Retinal pigment epithelial cell (primary cell): ENCODE measurements at regions not wholly inside any gene's neighbourhood (a gene's known extent, or its start where the extent isn't known, plus 50 kb on each side); places are given as distances from the start of the nearest gene placed in this dataset.

Experiments
- DNase-seq: peaks from one replicate; pipeline ENCODE4 v3.0.0-alpha.2; 2010; ENCODE audit warnings: low read depth
- H3K4me3 ChIP-seq: 2 replicates; pipeline ENCODE4 v1.5.1; 2011; ENCODE audit warnings: mild to moderate bottlenecking, low read length, control low read depth, moderate library complexity
- CTCF ChIP-seq: conservative IDR thresholded peaks from 2 replicates; pipeline ENCODE4 v1.5.1; 2011; ENCODE audit warnings: low read depth, low read length, control low read depth, inconsistent platforms

DNA sequence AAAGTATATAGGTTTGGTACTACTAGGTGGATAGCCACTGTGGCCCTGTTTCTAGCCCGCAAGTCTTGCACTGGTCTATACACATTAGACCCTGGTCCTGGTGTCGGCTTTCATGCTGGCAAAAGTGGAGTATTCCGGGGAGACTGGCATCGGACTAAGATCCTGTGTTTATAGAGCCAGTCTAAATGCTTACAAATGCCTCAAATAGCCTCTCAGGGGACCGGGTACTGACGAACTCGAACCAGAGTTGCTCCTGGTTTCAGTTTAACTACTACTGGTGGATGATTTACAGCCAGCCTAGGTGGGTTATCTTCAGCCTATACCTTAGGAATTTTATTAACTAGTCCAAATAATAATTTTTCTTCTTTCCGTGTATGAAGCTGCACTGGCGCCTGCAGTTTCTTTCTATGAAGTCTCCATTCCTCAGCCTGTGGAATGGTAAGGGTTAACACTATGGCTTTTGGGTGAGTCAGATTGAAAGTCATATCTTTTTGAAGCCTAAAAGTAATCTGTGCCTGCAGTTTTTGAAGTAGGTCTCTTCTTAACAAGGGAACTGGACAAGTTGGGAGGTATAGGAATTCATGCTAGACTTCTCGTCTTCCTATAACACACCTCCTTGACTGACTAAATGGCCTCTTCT is 51.3 kb downstream of the OR10H4 start:
- no peak for DNase-seq
- no peak for TF ChIP-seq CTCF
- H3K4me3 ChIP-seq = no peak overlapping the region

DNA sequence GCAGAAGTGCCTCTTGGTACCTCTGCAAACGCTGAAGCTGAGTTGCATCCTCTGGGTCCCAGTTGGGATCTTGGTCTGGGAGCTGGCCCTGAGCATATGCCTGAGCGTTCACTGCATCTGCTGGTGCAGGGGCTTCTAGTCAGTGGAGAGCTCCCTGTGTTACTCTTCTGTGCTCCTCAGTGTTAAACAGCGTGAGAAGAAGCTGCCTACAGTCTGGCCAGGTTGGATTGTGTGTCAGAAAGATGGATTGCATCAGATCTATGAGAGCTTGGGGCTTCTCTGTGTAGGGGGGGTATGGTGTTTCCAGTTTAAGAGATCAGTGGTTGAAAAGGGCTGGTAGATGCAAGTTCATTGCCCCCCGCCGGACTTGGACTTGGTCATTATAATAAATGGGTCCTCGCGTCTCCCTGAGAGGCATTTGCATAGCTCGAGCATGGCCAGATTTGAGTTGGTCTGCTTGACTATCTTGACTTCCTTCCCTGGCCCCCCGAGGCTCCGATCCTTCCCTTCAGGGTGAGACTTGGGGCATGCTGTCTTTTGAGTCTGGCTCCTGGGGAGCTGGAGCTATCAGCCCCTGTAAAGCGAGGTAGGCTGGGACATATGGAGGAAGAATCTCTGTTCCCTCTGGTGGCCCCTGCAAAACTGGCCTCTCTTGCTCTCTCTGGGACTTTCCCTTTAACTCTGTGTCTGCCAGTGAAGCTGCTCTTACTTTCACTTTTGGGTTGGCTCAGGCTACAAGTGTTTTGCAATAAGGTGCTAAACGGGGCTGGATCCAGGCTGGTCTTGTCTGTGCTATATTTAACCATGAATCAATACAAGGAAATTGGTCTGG is 52.9 kb downstream of the OR10H4 start:
- peak overlapping the region; percentile 42 for H3K4me3 ChIP-seq
- DNase-seq = no peak
- no peak for TF ChIP-seq CTCF

DNA sequence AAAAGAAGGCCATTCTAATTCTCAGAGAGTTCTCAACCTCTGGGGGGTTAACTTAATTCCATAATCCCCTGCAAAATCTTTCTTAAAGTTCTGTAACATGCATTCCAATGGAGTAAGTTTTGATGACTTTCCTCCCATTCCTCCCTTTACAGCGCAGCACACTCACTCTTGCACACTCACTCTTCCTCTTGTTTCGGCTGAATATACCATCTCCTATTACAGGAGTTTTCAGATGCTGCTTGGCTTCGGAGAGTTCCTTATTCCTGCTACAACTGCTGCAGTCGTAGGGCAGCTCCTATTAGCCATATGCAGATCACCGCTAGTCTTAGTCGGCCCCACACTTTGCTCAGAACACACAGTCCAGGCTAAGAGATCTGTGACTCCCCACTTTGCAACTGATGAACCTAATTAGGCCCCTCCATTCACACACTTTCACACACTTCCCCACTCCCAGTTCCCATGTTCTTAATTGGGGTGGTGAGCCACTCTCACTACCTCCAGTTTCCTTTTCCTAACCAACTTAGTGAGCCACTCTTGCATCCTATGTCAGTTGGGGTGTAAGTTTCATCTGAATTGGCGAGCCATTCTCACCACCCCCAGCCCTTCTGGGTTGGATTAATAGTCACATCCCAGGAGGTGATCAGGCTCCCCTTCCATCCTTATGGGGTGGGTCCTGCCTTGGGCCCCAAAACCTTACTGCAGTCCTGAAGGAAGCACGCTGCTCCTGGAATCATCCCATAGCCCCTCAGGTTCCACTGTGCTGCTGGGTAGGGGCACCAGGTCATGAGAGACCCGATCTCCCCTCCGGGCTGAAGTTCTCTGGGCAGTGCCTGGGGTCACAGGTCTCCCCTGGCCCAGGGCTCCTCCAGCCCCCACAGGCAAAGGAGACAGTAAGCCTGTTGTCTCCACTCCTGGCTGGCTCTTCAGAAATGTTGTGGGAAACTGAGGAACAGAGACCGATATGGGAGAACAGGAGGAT is 53.9 kb downstream of the OR10H4 start:
- TF ChIP-seq CTCF = no peak
- H3K4me3 ChIP-seq = peak overlapping the region; percentile 42
- DNase-seq = no peak

DNA sequence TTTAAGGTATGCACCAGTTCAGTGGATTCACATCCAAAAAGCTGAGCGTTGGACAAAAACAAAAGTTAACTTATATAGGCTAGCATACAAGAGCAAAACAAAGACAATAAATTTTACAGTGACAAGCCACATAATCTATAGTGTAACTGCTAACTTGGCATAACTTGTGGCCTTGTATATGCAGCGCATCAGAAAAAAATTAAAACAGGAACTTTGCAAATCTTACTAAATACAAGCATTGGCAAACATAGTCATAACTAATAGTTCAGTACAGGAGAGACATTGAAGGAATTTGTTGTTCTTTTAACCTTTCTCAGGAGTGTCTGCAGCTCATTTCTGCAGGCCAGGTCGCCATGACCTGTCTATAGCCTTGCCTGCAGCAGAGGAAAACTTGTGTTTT is 54.6 kb downstream of the OR10H4 start:
- no peak for TF ChIP-seq CTCF
- no peak for DNase-seq
- H3K4me3 ChIP-seq = no peak overlapping the region

DNA sequence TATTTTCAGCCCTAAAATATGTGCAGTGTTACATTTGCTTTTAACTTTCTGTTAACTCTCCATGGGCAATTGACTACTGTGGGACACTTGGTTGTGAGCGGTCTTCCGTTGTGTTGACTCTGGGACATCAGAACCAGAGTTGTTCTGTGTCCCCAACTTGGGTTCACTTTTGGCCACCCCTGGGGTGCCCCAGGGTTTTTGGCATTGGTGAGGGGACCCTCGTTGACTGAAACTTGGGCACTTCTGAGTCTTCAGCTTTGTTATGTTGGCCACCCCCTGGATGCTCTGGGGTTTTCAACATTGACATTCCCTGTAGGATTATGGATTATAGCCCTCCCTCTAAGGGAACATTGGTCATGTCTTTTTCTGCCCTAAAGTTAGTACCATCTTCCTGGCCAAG is 57.1 kb downstream of the OR10H4 start:
- no peak for TF ChIP-seq CTCF
- no peak overlapping the region for H3K4me3 ChIP-seq
- no peak for DNase-seq

- no peak for TF ChIP-seq CTCF
Observed at GRCh38 chr19:16012552-16012951, 63.7 kb upstream of the TPM4 start.

More at GRCh38 chr19:16012552-16012951, 63.7 kb upstream of the TPM4 start:
- no peak overlapping the region for H3K4me3 ChIP-seq
- DNase-seq = no peak
